ELR (cell line): ENCODE measurements at regions not wholly inside any gene's neighbourhood (a gene's known extent, or its start where the extent isn't known, plus 50 kb on each side); places are given as distances from the start of the nearest gene placed in this dataset.
"Not testable (repeated sequence)": the region's sequence is repeated elsewhere in the genome, so short reads cannot be mapped to it uniquely, and the experiment has no call there.

Experiments used
- DNase-seq: peaks from one replicate; pipeline ENCODE4 v3.0.0-alpha.2; 2015; ENCODE audit warnings: low read depth

DNA sequence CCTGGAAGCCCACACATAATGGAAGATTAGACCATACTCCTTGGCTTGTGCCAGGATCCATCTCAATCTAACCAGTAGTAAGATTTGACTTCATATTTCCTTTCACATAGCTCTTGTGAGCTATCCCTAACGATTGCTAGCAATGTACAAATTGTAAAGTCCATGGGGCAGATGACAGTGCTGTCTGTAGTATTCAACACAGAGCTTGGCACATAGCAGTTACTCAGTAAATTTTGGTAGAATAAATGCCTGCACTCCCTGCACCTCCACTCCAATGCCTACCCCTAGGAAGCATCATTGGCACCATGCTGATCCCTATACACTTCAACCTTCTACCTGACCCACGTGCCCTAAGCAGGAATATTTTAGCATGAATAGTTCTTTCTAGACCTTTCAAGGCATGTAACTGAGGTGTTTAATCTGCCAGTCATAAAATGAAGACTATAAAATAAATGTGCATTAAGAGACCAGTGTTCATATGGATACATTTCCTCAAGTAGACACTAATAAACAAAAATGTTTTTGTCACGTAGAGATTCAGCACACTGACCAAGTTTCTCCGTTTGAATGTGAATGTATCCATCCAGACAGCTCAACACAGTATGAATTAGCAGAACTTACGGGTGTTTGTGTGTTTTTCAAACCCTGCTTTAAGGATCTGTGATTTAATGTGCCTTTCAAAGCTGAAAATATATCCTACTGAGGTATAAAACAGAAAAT, 98.8 kb downstream of the BMP4 start:
- DNase-seq: no peak

DNA sequence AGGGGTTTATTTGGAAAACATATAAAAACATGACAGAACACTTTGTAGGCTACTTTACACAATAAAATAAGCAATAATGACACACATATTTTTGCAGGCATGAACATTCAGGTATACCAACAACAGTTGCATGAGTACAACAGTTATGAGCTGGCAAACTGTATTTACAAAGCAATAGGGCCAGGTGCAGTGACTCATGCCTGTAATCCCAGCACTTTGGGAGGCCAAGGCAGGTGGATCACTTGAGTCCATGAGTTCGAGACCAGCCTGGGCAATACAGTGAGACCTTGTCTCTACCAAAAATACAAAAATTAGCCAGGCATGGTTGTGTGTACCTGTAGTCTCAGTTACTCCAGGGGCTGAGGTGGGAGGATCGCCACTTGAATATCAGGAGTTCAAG, 101.1 kb downstream of the BMP4 start:
- DNase-seq: no peak

DNA sequence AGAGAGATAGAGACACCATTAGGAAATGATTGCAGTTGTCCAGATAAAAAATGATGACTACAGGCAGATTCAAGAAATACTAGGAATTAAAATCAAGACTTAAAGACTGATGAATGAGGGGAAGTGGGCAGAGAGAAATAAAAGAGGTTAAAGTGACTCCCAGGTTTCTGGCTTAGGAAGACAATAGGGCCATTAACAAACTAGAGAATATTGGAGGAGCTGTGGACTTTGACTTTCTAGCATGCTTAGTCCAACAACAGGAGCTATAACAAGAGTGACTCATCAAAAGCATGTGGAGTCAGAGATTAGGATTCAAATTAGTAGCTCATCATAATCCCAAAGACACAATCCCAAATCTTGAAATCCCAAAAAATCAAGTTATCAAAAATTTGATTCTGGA, 101.5 kb downstream of the BMP4 start:
- DNase-seq: no peak

DNA sequence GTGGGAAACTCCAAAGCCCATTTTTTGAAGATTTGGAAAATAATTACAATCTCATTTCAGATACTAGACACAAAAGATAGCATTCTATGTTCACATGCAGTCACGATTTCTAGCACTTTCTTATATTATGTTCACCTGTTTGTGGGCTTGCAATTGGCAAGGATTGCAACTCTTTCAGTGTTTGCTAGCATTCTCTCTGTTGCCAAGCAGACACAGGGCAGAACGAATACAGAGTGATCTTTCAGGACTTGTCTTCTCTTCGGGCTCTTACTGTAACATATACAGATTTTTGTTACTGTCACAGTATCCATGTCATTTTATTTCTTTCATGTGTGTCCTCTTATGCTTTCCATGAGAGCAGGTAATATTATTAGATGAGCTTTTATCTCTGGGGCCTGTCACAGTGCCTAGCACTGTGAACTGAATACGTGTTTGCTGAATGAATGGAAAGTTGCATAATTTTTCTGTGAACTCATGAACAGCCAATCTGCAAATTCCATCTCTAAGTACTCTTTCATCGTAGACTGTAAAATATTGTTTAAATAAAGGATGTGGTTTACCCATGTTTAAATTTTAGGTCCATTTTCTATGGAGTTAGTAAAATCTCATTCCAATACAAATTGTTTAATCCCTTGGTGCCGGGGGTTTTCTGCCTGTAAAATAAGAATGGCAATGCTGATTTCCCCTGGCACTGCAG, 105.1 kb downstream of the BMP4 start:
- DNase-seq: no peak

DNA sequence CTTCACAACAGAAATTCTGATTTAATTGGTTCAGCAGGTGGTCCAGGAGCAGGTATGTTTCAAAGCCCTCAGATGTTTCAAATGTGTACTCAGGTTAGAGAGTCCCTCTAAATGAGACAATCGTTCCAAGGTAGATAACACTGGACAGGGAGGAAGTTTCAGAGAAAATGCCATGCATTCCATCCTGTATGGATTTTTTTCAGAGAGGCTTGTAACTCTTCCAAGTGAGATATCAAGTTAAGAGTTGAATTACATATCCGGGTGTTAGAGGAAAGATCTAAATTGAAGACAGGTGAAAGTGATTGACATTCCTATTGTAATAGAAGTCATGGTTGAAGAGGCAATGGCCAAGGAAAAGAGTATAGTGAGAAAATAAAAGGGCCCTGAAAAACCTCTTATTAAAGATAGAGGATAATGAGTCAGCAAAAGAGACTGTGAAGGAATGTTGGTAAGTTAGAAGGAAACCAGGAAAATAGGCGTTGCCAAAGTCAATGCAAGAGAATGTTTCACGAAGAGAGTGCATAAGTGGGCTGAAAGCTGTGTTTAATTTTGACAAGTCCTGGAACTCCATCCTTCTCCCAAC, 105.8 kb downstream of the BMP4 start:
- peak; percentile 50 for DNase-seq

DNA sequence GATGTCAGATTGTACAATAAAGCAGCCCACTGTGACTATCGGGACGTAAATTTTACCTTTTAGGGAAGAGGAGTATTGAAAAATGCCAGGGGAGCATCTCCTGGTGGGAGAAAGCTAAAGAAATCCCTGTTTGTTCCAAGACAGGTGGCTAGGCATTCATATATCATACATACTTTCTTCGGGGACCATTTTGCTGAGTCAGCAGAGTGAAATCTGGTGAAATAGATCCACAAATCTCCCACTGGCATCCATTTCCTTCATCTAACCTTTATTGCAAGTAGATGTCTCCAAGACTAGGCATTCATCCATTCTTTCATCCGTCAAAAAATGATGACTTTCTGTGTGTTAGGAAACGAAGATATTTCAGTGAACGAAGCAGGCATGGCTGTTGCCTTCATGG, 107.1 kb downstream of the BMP4 start:
- no peak for DNase-seq

DNA sequence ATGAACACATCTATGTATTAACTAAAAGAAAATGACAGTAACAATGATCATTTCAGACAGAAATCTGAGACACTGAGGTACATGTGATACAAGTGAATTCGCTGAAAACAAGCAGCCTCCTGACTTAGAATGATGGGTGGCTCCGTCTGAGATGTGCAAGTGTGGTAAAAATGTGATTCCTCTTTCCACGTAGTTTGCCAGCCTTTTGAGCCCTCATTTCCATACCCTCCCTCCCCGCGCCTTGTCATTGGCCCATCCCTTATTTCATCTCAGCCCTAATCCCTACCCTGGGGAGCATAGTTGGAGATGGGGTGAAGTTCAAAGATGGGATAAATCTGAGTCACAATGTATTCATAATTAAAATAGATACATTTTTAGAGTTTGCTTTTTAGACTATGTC, 107.8 kb downstream of the BMP4 start:
- DNase-seq: no peak

DNA sequence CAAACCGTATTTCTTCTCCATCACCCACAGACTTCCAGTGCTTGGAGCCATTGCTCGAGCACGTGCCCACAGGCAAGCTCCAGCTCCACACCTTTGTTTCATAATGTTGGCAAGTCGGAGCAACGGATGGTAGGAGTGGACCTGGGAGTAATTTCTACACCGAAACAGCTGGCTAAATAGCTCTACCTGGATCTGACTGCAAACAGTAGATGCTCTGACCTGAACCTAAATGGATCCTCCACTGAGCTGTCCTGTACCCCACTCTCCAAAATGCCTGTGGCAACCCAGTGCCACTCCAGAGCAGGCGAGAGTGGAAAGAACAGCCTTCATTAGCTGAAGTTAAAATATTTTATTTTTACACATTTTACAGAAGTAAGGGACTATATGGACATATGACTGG, 108.7 kb downstream of the BMP4 start:
- no peak for DNase-seq

DNA sequence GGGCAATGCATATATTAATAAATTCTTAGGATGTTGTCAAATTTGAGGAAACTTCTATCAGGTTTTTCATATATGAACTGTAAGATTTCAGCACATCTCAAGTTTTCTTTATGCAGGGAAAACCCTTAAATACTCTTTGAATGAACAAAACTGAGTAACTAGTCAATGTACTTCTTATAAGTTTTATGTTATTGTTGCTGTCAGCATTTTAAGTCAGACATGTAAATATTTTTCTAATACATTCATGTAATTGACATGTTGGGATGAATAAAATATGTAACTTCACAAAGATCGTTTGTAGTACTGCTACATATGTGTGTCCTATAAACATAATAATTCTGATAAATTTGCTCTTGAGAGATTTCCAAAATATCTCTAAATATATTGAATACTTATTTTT, 109.6 kb downstream of the BMP4 start:
- no peak for DNase-seq

DNA sequence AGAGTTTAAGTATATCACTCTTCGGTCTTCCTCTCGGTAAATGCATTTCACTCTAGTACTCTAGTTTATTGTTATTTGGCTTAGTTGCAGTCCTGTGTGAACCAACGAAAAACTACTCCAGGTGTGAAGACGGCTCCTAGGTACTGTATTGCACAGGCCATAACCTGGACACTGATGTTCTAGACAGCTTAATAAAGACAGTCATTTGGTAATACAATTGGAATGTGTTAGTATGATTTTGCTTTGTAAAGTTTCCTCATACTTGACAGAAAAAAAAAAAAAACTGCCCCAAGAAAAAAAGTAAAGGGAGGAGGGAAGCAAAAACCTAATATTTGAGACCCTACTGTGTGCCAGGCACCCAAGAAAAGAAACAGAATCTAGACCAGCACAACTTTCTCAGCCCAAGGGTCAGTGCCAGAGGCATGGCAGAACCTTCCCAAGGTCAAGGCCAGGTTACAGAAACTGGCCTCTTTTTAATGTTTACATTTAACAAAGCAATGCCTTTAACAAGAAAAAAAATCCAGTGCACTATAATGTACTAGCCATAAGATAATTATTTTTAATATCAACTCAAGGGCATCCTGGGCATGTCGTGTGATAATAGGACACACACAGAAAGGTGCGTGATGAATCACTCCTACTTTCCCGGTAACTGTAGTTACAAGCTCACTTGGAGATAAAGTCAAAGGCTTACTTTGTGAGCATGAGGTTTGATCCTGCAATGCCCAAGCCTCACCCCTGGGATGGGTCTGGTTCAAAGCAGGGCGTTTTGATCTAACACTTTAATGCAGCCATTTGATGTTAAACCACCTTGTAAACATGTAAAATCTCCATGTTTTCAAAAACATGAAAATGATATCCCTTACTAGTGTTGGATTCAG, 110.6 kb downstream of the BMP4 start:
- DNase-seq: no peak

DNA sequence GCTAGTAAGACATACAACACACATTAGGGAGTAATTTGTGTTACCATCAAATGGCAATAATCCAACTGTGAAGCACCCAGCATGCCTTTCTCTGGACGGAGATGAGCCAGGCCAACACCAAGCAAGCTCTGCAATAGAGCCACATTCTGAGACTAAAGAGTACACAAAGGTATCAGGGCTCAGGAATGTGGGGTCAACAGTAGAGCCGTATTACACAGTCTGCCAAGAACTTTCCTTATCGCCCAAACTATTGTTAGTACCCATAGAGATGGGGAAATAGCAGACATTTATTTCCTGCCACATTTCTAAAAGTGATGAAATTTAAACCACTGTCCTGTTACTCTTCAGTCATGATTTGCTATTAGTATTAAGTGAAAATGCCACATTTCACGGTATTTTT, 113.7 kb downstream of the BMP4 start:
- DNase-seq: peak; percentile 34

DNA sequence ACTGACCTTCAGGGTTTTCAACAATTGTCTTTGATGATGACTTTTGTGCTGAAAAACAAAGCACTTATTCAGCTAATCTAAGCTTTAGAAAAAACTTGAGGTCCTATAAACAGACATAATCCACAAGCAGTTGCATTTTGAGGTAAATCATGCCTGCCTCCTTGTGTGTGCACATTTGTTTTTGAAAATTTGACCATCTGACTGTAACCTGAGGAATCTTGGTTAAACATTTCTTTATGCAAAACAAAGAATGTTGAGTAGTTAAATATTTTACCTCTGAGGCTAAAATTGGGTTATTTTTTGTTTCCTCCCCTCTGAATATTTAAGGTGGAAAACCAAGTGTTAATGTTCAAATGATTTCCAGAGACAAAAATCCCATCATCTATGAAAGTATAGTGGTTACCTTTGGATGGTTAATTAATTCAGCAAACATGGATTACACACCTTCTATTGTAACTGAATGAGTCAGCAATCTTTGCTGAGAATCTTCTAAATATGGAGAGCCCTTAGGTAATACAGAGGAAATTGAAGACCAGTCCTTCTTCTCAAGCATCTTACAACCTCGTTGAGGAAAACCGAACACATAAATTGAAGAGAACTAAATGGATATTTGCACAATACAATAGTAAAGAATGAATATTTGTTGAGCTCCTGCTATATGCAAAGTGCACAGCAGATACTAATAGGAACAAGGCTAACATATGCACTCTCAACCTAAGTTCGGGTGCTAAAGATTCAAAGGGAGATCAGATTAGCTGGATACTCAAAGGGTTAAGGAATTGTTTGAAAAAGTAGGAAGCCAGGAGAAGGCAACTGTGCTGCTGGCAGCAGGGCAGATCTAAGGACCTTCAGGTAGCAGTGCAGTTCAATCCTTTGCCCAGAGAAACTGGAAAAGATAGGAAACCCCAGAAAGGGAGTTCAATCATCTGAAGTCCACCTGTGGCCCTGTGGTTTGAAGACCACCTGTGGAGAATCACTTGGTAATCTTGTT, 115.2 kb downstream of the BMP4 start:
- DNase-seq: no peak

DNA sequence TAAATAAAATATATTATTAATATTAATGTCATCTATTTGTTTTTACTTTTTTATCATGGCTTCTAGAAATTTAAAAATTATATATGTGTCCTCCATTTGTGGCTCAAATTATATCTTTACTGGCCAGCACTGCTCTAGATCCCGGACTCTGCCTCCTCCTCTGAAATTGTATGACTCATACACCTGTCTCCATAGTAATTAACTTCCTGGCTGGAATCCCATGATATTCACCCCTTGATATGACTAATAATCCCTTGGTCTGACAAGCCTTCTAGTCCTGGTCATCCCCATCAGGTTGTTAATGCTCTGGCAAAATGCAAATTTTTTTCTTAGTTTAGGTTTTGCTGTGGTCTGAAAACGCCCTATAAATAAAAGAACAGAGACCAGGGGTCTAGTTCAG, 116.2 kb downstream of the BMP4 start:
- peak; percentile 69 for DNase-seq

DNA sequence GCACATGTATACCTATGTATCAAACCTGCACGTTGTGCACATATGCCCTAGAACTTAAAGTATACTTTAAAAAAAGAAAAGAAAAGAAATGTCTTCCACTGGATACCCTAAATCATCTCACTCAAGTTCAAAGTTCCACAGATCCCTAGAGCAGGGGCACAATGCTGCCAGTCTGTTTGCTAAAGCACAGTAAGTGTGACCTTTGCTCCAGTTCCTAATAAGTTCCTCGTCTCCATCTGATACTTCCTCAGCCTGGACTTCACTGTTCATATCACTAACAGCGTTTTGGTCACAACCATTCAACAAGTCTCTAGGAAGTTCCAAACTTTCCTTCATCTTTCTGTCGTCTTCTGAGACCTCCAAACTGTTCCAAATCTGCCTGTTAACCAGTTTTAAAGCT, 118.3 kb downstream of the BMP4 start:
- DNase-seq: no peak

DNA sequence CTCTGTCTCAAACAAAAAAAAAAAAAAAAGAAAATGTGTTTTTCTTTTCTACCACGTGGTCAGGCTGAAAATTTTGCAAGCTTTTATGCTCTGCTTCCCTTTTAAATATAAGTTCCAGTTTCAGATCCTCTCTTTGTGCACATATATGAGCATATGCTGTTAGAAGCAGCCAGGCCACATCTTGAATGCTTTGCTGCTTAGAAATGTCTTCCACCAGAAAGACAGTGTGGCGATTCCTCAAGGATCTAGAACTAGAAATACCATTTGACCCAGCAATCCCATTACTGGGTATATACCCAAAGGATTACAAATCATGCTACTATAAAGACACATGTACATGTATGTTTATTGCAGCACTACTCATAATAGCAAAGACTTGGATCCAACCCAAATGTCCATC, 119.0 kb downstream of the BMP4 start:
- DNase-seq: not testable (repeated sequence)

DNA sequence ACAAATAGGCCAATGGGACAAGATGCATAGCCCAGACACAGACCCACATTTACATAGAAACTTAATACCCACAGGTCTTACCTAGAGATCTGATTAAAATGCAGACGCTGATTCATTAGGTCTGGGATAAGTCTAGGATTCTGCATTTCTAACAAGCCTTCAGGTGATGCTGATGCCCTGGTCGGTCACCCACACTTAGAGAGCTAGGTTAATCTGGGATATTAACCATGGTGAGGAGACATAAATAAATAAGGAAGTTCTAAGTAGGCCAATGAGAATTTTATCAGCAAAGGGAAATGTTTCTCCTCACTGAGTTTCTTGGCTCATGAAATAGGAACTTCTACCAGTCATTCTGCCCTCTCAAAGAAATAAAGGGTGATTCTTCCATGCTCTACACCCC, 120.1 kb downstream of the BMP4 start:
- no peak for DNase-seq

DNA sequence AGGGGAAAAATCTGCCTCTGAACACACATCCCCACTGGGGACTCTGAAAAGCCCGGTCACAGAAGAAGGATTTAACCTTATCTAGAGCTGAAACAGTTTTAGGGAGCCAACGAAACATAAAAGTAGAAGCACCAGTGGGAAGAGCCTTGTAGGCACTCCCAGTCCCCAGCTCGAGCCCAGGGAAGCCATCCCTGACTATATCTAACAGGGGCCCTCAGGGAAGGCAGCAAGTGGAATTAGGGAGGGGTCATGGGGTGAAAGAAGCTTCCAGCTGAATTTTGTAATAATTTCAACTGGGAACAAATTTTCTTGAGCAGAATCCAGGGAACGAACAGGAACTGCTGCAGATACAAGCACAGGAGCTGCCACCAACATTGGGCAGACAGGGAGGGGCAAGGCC, 127.8 kb downstream of the BMP4 start:
- DNase-seq: no peak

DNA sequence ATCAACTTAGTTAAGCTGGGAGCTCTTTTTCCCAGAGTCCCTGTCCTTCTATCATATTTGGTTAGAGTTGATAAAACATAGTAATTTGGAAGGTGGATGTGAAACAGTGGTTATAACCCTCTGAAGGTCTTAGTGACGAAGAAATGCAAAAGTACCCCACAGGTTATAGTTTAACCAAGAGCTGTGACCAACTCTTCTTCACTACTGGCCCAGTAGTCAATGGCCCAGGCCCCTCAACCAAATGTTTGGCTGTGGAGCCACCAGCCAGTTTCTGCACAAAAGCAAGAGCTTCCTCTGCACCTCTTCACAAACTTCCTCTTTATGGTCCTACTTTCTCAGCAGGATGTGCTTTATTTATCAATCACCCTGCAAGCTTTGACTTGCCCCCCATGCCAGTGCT, 132.6 kb downstream of the BMP4 start:
- DNase-seq: no peak

DNA sequence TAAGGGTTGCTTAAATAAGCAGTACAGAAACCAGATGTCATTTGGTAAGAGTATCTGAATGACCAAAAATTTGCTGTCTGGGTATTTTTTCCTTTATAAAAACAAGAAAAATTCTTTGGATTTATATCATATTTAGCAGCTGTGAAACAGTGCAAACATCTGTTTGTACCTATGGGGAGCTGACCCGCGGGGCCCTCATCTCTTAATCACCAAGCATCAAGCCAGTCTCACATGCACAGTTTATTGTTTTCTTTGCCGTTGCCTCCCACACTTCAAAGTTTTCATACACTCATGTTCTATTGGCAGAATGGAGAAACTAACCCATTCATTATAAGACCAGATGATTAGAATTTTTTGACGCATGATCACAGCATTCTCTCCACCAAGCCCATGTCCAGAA, 142.2 kb downstream of the BMP4 start:
- no peak for DNase-seq

DNA sequence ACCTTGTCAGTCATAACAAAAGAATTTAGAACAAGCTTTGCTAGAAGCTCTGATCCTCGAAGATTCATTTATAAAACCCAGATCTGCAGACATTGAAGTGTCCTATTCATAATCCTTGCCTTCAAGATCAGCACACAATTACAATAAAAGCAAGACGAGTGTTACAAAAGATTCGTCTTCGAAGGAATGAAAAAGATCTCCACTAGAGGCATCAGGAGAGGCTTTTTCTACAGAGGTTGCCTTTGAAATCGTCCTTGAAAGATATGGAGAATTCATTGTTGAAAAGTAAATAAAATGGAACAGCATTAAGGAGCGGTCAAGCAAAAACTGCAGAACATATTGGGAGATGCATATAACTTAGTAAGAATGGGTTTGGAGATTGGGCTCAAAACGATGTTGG, 146.4 kb downstream of the BMP4 start:
- DNase-seq: no peak

DNA sequence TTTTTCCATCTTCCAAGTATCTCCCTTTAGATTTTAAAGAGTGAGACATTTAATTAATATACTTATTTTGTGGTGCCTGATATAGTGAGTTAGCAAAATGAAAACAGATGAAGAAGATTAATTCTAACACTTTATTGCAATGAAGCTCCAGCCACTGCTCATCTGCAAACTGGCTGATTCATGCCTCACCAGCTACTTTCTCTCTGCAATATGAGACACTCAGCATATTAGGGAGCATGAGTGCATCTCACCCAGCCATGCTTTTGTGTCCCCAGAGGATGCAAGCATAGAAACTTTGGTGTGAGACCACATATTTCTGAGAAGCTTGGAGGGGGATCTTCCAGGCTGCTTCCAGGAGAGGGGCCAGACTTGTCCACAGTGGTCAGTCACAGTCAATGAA, 148.6 kb downstream of the BMP4 start:
- no peak for DNase-seq
